ENCODE measurements at regions not wholly inside any gene's neighbourhood (a gene's known extent, or its start where the extent isn't known, plus 50 kb on each side); places are given as distances from the start of the nearest gene placed in this dataset.

GRCh38 chrX:39000802-39001201 lies 199.5 kb downstream of the MID1IP1 start:
- Mint-ChIP-seq H3K4me3 (no peak overlapping the region), H3K27ac (no peak overlapping the region), H3K27me3 (no peaks in the 10 kb centered on the region), H3K36me3 (ENCODE audit: low read depth) (no peaks in the 10 kb centered on the region), H3K4me1 (no peaks in the 10 kb centered on the region), H3K9me3 (no peaks in the 10 kb centered on the region)
- no peak for ATAC-seq (replicated peaks)

- H3K27ac Mint-ChIP-seq = no peak overlapping the region
- no peaks in the 10 kb centered on the region for H3K4me1 Mint-ChIP-seq
- no peaks in the 10 kb centered on the region for H3K9me3 Mint-ChIP-seq
- no peaks in the 10 kb centered on the region for H3K27me3 Mint-ChIP-seq
- ATAC-seq (replicated peaks) = no peak
- no peak overlapping the region for H3K4me3 Mint-ChIP-seq
- no peaks in the 10 kb centered on the region for H3K36me3 Mint-ChIP-seq (ENCODE audit: low read depth)
Measured at GRCh38 chrX:39002466-39002865, 201.2 kb downstream of the MID1IP1 start.

- H3K4me1 Mint-ChIP-seq = peaks cover 4% of the 10 kb centered on the region
- H3K36me3 Mint-ChIP-seq (ENCODE audit: low read depth) = no peaks in the 10 kb centered on the region
- H3K9me3 Mint-ChIP-seq = no peaks in the 10 kb centered on the region
- H3K27ac Mint-ChIP-seq = no peak overlapping the region
- no peak overlapping the region for H3K4me3 Mint-ChIP-seq
- no peak for ATAC-seq (replicated peaks)
- no peaks in the 10 kb centered on the region for H3K27me3 Mint-ChIP-seq
Measured at GRCh38 chrX:39008549-39008948, 207.3 kb downstream of the MID1IP1 start.

- Mint-ChIP-seq H3K4me1 (peaks cover 4% of the 10 kb centered on the region), H3K4me3 (no peak overlapping the region)
Measured at GRCh38 chrX:39011454-39012221, 210.4 kb downstream of the MID1IP1 start.

GRCh38 chrX:39012621-39013111 lies 211.4 kb downstream of the MID1IP1 start:
- no peaks in the 10 kb centered on the region for H3K36me3 Mint-ChIP-seq (ENCODE audit: low read depth)
- H3K4me3 Mint-ChIP-seq = no peak overlapping the region
- no peaks in the 10 kb centered on the region for H3K9me3 Mint-ChIP-seq
- no peak overlapping the region for H3K27ac Mint-ChIP-seq
- ATAC-seq (replicated peaks) = no peak
- H3K27me3 Mint-ChIP-seq = no peaks in the 10 kb centered on the region
- peaks cover 4% of the 10 kb centered on the region for H3K4me1 Mint-ChIP-seq

More at GRCh38 chrX:39011454-39012221, 210.4 kb downstream of the MID1IP1 start:
- H3K27ac Mint-ChIP-seq = no peak overlapping the region
- H3K9me3 Mint-ChIP-seq = no peaks in the 10 kb centered on the region
- no peaks in the 10 kb centered on the region for H3K36me3 Mint-ChIP-seq (ENCODE audit: low read depth)
- ATAC-seq (replicated peaks) = no peak
- no peaks in the 10 kb centered on the region for H3K27me3 Mint-ChIP-seq

- H3K27ac Mint-ChIP-seq = no peak overlapping the region
- H3K4me1 Mint-ChIP-seq = peaks cover 2% of the 10 kb centered on the region
- no peaks in the 10 kb centered on the region for H3K27me3 Mint-ChIP-seq
- no peak overlapping the region for H3K4me3 Mint-ChIP-seq
- no peaks in the 10 kb centered on the region for H3K36me3 Mint-ChIP-seq (ENCODE audit: low read depth)
- H3K9me3 Mint-ChIP-seq = no peaks in the 10 kb centered on the region
- ATAC-seq (replicated peaks) = no peak
Measured at GRCh38 chrX:39016556-39016955, 215.3 kb downstream of the MID1IP1 start.

GRCh38 chrX:39017077-39017476 lies 215.8 kb downstream of the MID1IP1 start:
- ATAC-seq (replicated peaks) = no peak
- Mint-ChIP-seq H3K9me3 (no peaks in the 10 kb centered on the region), H3K27me3 (no peaks in the 10 kb centered on the region), H3K4me1 (no peaks in the 10 kb centered on the region), H3K4me3 (no peak overlapping the region), H3K36me3 (ENCODE audit: low read depth) (no peaks in the 10 kb centered on the region), H3K27ac (no peak overlapping the region)

GRCh38 chrX:39017716-39018115 lies 216.5 kb downstream of the MID1IP1 start:
- Mint-ChIP-seq H3K27ac (no peak overlapping the region), H3K27me3 (no peaks in the 10 kb centered on the region), H3K9me3 (no peaks in the 10 kb centered on the region), H3K4me3 (no peak overlapping the region), H3K4me1 (no peaks in the 10 kb centered on the region), H3K36me3 (ENCODE audit: low read depth) (no peaks in the 10 kb centered on the region)
- ATAC-seq (replicated peaks) = no peak

GRCh38 chrX:39018541-39018940 lies 217.3 kb downstream of the MID1IP1 start:
- Mint-ChIP-seq H3K36me3 (ENCODE audit: low read depth) (no peaks in the 10 kb centered on the region), H3K4me1 (no peaks in the 10 kb centered on the region), H3K4me3 (no peak overlapping the region), H3K9me3 (no peaks in the 10 kb centered on the region), H3K27ac (no peak overlapping the region), H3K27me3 (no peaks in the 10 kb centered on the region)
- ATAC-seq (replicated peaks) = no peak

GRCh38 chrX:39019056-39019455 lies 217.8 kb downstream of the MID1IP1 start:
- no peaks in the 10 kb centered on the region for H3K4me1 Mint-ChIP-seq
- H3K27ac Mint-ChIP-seq = no peak overlapping the region
- no peak for ATAC-seq (replicated peaks)

GRCh38 chrX:39020051-39020669 lies 218.9 kb downstream of the MID1IP1 start:
- Mint-ChIP-seq H3K4me3 (no peak overlapping the region), H3K27ac (no peak overlapping the region), H3K36me3 (ENCODE audit: low read depth) (no peaks in the 10 kb centered on the region), H3K27me3 (no peaks in the 10 kb centered on the region), H3K4me1 (no peaks in the 10 kb centered on the region), H3K9me3 (no peaks in the 10 kb centered on the region)
- no peak for ATAC-seq (replicated peaks)

More at GRCh38 chrX:39019056-39019455, 217.8 kb downstream of the MID1IP1 start:
- no peak overlapping the region for H3K4me3 Mint-ChIP-seq
- H3K36me3 Mint-ChIP-seq (ENCODE audit: low read depth) = no peaks in the 10 kb centered on the region
- H3K27me3 Mint-ChIP-seq = no peaks in the 10 kb centered on the region
- no peaks in the 10 kb centered on the region for H3K9me3 Mint-ChIP-seq

- H3K27me3 Mint-ChIP-seq = no peaks in the 10 kb centered on the region
- H3K9me3 Mint-ChIP-seq = no peaks in the 10 kb centered on the region
- no peak for ATAC-seq (replicated peaks)
- no peak overlapping the region for H3K4me3 Mint-ChIP-seq
- H3K27ac Mint-ChIP-seq = no peak overlapping the region
- H3K4me1 Mint-ChIP-seq = no peaks in the 10 kb centered on the region
- no peaks in the 10 kb centered on the region for H3K36me3 Mint-ChIP-seq (ENCODE audit: low read depth)
Measured at GRCh38 chrX:39022106-39022505, 220.8 kb downstream of the MID1IP1 start.

- H3K9me3 Mint-ChIP-seq = no peaks in the 10 kb centered on the region
- H3K36me3 Mint-ChIP-seq (ENCODE audit: low read depth) = no peaks in the 10 kb centered on the region
- no peak for ATAC-seq (replicated peaks)
- H3K27ac Mint-ChIP-seq = no peak overlapping the region
- H3K4me1 Mint-ChIP-seq = no peaks in the 10 kb centered on the region
- no peak overlapping the region for H3K4me3 Mint-ChIP-seq
- H3K27me3 Mint-ChIP-seq = no peaks in the 10 kb centered on the region
Measured at GRCh38 chrX:39029221-39029620, 228.0 kb downstream of the MID1IP1 start.

- H3K36me3 Mint-ChIP-seq (ENCODE audit: low read depth) = no peaks in the 10 kb centered on the region
- H3K27me3 Mint-ChIP-seq = no peaks in the 10 kb centered on the region
- no peaks in the 10 kb centered on the region for H3K9me3 Mint-ChIP-seq
- no peak for ATAC-seq (replicated peaks)
- H3K27ac Mint-ChIP-seq = no peak overlapping the region
- no peaks in the 10 kb centered on the region for H3K4me1 Mint-ChIP-seq
- H3K4me3 Mint-ChIP-seq = no peak overlapping the region
Measured at GRCh38 chrX:39030636-39031035, 229.4 kb downstream of the MID1IP1 start.

GRCh38 chrX:39039890-39040289 lies 238.6 kb downstream of the MID1IP1 start:
- H3K4me3 Mint-ChIP-seq = no peak overlapping the region
- no peak for ATAC-seq (replicated peaks)
- no peaks in the 10 kb centered on the region for H3K9me3 Mint-ChIP-seq
- H3K4me1 Mint-ChIP-seq = no peaks in the 10 kb centered on the region
- peaks cover 18% of the 10 kb centered on the region for H3K27me3 Mint-ChIP-seq
- H3K27ac Mint-ChIP-seq = no peak overlapping the region
- no peaks in the 10 kb centered on the region for H3K36me3 Mint-ChIP-seq (ENCODE audit: low read depth)
